ENCODE measurements at regions not wholly inside any gene's neighbourhood (a gene's known extent, or its start where the extent isn't known, plus 50 kb on each side); places are given as distances from the start of the nearest gene placed in this dataset.
A peak's percentile ranks its signal among the peaks of the same experiment; 100 is the strongest.

DNA sequence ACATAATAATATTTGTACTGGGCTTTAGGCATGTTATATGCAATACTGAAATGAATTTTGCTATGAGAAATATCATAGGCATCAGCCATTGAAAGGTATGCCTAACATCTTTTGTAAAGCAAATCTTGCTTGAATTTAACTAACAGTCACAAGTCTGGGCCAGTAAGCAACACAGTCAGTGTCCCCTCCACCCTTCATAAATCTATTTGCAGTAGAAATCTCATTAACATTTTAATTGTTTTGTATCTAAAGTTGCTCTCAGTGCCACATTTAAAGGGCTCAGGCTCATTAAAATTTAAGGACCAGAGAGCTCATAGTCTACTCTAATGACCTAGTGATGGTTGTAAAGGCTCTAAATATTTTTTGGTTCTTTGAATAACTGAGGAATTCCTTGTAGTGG is 167.2 kb upstream of the GOLIM4 start:
- no peak for DNase-seq
- in situ Hi-C loops (cut with MboI; ENCODE audit: low pct_unique_long_range_greater_than_20kb, low sequenced_read_pairs) = no loop called here

DNA sequence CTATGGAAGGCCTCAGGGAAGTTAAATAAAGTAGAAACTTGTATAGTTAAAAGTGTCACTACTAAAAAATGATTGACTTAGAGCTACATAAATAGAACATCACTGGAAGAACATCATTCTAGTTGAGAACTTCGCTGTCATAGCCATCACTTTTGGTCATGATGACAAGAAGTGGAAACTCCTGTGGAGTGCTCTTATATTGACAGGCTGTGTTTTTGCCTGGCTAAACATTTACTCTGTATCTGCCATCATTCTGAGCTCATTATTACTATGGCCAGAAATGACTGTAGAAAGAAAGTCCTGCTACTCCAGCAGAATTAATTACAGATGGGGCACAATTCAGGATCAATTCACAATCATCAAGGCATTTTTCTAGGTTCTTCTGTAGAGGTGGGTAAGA is 165.1 kb upstream of the GOLIM4 start:
- DNase-seq = no peak
- in situ Hi-C loops (cut with MboI; ENCODE audit: low pct_unique_long_range_greater_than_20kb, low sequenced_read_pairs) = no loop called here

DNA sequence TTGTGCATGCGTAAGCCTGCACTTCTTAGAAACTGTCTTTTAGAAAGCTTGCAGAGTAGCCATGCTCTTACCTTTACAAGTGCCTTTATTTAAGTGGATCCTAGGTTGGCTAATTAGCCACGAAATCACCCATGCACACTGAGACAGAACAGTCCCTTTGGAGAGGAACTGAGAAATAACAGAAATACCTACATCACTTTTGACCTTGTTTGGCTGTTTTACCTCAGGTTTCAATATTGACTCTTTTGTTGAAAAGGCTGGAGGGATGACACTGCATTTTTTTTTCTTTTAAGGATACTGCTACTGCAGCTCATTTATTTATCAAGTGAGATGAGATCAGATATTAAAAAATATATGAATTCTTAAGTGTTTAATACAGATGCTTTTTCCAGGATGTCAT is 155.6 kb upstream of the GOLIM4 start:
- in situ Hi-C loops (cut with MboI; ENCODE audit: low pct_unique_long_range_greater_than_20kb, low sequenced_read_pairs) = no loop called here
- DNase-seq = no peak

DNA sequence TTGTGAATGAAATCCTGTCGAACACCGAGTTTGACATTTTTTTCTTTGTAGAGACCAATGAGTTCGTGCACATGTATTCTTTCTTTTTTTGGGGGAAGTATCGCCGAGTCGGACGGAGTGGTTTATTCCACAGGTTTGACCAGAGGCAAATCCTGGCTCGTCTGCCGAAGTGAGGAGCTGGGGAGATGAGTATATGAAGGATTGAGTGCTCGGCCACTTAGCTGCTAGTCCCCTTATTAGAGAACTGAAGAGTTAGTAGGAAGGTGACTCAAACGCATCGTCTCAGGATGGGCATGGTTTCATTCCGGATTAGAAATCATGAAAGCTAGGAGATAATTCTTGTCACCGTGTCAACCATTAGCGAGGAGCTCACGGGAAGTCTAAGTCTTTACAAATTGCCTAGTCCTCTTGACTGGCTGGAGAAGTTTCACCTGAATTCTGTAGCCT is 154.7 kb upstream of the GOLIM4 start:
- in situ Hi-C loops (cut with MboI; ENCODE audit: low pct_unique_long_range_greater_than_20kb, low sequenced_read_pairs) = no loop called here
- DNase-seq = peak; percentile 3

DNA sequence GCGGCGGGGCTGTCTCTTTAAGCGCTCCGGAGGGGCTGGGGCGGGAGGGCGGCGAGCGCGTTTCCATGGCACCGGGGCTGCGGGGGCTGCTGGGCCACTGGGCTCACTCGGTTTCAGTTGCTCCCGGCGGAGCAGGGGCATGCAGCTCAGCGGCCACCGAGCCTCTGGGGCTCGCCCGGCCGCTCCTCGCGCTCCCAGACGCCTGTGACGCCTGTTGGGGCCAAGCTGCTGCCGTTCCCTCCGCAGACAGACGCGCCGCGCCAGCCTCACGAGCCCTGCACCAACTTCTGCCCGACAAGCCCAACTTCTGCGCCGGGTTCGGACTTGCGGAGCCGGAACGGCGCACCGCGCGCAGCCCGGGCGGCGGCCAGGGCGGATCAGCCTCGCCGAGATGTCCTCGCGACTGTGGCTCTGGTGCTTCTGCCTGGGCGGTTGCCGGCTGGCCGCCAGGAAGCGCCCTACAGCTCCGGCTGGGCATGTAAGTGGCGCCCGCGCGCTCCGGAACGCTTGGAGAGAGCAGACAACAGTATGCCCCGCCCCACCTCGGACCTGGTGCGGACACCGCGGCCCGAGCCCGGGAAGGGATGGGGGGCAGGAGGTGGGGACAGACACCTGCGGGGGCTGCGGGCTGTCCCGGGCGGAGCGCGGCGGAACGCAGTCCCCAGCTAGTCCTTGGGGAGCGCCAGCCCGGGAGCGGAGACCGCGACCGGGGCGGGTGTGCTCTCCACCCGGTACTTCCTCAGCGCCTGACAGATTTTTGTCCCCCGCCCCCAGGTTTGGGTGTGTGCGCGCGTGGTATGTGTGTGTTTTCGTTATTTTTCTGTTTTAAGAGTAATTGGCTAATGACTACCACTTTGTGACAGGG is 154.1 kb upstream of the GOLIM4 start:
- DNase-seq = peak; percentile 76
- in situ Hi-C loops (cut with MboI; ENCODE audit: low pct_unique_long_range_greater_than_20kb, low sequenced_read_pairs) = no loop called here

DNA sequence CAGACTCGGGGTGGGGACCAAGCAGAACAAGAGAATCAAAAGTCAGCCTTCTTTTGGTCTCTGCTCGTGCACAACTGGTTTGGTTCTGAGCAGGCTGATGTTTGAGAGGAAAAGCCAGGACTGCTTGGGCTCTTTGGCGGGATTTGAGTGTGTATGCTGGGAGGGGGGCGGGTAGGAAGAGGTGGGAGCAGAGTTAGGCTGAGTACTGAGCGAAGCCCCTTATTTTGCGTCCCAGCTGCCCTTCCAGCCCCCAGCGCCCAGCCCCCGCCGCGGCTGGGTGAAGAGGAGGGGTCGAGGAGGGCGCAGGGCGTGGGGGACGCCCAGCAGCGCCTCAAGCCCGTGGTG is 153.5 kb upstream of the GOLIM4 start:
- DNase-seq = peak; percentile 42
- in situ Hi-C loops (cut with MboI; ENCODE audit: low pct_unique_long_range_greater_than_20kb, low sequenced_read_pairs) = no loop called here

DNA sequence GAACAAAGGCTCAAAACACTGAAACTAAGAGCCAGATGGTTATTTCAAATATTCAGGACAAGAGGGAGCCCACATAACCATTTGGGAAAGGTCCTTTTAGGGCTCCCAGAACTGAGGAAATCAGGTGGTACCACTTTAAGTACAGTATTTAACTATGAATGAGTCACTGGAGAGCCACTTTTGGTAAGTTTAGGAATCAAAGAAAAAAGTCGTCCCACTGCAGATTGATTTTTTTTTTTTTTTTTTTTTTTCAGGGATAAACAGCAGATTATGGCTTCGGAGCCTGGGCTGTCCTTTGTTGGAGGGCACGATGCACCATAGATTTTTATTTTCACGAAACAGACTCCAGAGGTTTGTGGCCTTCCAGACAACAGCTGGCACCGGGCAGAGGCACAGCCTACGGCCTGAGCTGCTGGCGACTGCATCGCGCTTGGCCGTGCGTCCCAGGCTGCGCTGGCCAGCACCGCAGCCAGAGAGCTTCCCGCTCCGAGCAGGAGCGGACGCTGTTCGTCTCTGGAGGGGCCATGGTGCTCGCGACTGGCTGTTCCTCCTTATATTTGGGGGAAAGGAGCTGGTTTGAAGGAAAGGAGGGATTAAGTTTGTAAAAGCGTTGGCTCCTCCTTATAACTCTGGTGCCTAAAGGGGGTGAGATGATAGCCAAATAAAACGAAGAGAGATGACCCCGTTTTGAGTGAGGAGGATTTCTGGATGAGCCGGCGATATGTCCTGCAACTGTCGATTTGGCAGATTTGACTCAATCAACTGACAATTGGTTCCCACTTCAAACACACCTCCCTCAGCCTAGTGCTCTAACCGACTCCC is 152.9 kb upstream of the GOLIM4 start:
- peak; percentile 37 for DNase-seq
- in situ Hi-C loops (cut with MboI; ENCODE audit: low pct_unique_long_range_greater_than_20kb, low sequenced_read_pairs) = no loop called here

DNA sequence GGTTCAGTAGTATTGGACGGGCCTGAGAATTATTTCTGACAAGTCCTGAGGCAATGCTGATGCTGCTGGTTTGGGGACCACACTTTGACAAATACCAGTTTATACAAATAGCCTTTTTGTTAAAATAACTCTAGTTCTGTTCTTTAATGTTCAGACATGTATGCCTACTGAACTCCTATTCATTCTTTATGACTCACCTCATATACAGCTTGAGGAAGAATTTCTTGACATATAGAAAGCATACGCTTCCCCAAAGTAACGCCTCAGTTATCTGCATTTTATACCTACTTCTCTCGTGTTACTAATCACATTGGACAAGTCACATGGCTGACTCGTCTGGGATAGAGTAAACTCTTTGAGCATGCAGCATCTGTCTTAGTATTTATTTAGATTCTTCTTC is 145.4 kb upstream of the GOLIM4 start:
- in situ Hi-C loops (cut with MboI; ENCODE audit: low pct_unique_long_range_greater_than_20kb, low sequenced_read_pairs) = no loop called here
- no peak for DNase-seq

DNA sequence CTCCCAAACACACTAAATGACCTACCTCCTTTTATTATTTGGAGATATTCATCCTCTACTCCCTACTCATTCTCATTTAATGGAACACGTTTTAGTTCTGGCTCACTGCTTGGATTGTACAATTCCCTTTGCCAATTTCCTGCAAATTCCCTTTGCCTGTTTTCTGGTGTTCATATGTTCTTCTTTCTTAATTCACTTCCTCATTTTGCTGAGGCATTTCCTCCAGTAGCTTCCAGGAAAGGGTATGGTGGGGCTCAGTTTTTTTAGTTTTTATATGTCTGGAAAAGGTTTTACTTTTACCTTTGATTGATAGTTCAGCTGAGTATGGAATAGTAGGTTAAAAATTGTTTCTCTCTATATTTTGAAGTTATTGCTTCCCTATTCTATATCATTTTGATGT is 143.6 kb upstream of the GOLIM4 start:
- in situ Hi-C loops (cut with MboI; ENCODE audit: low pct_unique_long_range_greater_than_20kb, low sequenced_read_pairs) = no loop called here
- peak; percentile 8 for DNase-seq

DNA sequence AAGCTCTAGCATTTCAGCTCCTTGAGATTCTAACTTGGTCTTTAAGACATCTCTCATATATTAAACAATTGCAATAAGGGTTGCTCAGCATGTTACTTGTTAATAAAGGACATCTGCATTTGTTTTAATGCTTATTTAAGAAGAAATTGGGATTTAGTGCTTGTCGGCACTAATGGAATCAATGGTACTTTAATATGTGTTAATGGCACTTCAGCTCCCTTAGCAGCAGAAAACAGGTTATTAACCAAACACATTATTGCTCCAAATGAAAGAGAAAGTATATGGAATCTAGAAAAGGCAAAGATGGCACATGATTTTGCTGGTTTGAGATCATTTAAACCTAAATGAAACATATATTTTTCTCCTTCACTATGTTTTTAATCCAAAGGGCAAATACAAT is 137.3 kb upstream of the GOLIM4 start:
- in situ Hi-C loops (cut with MboI; ENCODE audit: low pct_unique_long_range_greater_than_20kb, low sequenced_read_pairs) = no loop called here
- DNase-seq = no peak

DNA sequence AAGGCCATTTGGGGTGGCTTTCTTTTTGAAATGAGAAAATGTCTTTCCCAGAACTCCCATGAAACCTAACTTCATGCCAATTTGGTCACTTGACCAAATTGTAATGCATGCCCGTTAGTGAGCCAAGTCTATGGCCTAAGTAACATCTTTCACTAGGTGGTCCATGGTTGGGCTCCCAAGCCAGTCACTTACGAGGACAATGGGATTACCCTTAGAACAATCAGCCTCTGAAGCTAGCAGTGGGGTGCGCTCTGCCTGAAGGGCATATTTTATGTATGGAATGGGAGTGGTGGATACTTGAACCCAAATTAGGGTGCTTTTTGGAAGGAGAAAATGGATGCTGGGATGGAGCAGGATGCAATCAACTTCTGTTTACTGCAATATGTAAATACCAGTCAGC is 127.4 kb upstream of the GOLIM4 start:
- no peak for DNase-seq
- in situ Hi-C loops (cut with MboI; ENCODE audit: low pct_unique_long_range_greater_than_20kb, low sequenced_read_pairs) = no loop called here

DNA sequence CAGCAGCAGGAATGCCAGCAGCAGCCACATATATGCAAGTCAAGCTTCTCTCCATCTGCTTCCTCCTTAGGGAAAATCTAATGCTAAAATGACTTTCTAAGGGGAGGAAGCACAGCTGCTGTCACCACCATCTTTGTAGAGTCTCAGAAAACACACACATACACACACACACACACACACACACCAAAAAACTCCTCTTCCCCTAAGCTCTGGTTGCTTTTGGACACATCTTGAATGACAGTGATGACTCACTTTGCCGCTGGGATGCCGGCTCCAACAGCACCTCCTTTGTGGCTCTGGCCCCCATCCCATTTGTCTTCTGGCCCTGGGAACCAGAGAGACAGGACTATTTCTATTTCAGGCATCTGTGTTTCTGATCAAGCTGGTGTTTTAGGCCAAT is 124.8 kb upstream of the GOLIM4 start:
- in situ Hi-C loops (cut with MboI; ENCODE audit: low pct_unique_long_range_greater_than_20kb, low sequenced_read_pairs) = no loop called here
- no peak for DNase-seq

DNA sequence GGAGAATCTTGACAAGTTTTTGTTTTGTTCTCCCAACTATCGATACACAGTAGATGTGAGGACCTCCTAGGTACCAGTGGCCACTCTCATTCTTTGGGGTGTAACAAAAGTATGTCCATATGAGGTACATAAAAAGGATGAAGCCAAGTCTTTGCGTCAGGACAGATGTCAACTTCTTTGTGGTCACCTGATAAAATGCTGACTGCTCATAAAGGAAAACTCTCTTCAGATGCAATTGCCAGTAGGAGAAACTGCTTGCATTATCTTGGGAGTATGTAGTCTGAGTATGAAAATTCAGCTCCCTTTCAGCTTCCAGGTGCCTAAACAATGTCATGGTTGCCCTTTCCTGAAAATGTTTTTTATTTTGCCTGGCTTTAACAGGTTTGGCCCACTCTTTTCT is 123.8 kb upstream of the GOLIM4 start:
- in situ Hi-C loops (cut with MboI; ENCODE audit: low pct_unique_long_range_greater_than_20kb, low sequenced_read_pairs) = no loop called here
- no peak for DNase-seq

DNA sequence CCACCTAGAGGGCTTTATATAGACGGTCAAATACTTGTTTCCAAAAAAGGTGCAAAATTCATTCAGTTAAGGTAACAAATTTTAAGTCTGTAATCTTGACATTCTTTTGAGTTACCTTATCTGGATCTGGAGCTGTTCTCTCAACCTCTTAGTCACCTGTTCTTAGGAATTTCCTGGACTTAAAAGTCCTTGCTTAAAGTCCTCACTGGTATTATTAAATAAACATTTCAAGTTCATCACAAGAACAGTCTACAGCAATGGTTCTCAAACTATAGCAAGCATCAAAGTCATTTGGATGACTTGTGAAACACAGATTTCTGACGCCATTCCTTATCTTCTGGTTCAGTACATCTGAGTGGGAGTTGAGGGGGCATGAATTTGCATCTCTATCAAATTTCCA is 122.9 kb upstream of the GOLIM4 start:
- DNase-seq = no peak
- in situ Hi-C loops (cut with MboI; ENCODE audit: low pct_unique_long_range_greater_than_20kb, low sequenced_read_pairs) = no loop called here

DNA sequence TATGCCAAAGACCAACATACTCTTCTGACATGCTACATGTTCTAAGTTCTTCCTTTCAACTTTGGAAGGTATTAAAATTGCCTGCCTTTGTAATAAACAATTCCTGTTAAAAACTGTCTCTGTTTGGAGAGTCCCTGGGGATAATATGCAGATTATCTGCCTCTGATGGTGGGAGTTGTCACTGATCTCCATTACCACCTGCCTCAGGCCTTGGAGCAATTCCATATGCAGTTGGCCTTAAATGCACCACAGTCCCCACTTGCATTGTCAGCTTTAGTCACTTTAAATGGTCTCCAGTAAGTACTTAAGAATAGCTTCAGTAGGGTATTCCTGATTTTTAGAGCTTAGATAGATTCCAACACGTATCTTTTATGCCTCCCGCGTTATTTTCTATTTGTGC is 121.1 kb upstream of the GOLIM4 start:
- in situ Hi-C loops (cut with MboI; ENCODE audit: low pct_unique_long_range_greater_than_20kb, low sequenced_read_pairs) = no loop called here
- DNase-seq = no peak

DNA sequence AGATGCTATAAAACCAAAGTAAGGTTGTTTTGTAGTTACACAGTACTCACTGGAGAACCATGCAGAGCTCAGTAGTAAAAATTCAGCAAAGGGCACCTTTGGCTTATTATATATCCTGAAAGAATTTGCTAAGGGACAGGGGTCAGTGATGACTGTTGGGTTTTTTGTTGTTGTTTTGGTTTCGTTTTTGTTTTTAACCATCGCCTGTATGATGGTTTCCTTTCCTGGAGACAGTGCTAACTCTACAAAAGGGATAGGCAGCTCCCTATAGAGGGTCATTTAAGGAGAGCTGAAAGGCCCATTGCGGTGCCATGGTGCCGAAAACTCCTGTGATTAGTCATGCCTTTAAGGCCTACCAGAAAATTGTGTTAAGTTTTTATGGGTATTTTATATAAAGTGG is 118.2 kb upstream of the GOLIM4 start:
- in situ Hi-C loops (cut with MboI; ENCODE audit: low pct_unique_long_range_greater_than_20kb, low sequenced_read_pairs) = no loop called here
- no peak for DNase-seq

DNA sequence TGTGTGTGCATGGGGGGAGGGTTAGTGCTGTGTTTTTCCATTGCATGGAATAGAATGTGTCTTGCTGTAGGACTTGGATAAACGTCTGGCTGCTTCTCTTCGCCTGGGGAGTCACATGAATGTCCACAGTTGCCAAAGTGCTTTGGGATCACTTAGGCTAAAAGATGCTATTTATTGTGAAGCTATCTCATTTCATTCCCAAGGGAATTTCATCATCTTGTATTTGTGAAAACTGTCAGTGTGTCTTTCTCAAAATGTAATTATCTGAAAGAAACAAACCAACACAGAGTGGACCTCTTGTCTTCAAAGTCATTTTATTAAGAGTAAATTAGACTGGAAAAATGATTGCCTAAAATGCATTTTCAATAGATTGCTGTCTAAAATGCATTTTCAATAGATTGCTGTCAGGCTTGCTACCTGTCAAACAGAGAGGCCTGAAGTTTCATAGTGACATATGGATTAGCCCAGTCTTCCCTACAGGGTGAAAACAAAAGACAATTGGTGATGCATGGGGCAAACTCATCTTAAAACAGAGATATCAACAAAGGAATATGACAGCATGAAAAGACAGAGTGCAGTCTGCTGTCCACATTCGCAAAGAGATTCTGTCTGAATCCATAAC is 117.1 kb upstream of the GOLIM4 start:
- no peak for DNase-seq
- in situ Hi-C loops (cut with MboI; ENCODE audit: low pct_unique_long_range_greater_than_20kb, low sequenced_read_pairs) = no loop called here

DNA sequence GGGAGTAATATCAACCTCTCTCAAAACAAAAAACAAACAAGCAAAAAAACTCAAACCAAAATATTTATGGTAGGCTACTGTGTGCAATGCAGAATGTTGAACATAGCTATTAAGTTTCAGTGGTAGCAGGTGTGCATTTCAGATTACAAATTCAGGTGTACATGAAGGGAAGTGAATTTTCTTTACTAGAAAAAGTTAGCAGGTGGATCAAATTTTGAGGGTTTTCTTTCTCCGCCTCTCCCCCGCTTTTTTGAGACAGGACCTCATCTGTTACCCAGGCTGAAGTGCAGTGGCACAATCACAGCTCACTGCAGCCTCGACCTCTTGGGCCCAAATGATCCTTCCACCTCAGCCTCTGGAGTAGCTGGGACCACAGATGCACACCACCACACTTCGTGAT is 109.7 kb upstream of the GOLIM4 start:
- in situ Hi-C loops (cut with MboI; ENCODE audit: low pct_unique_long_range_greater_than_20kb, low sequenced_read_pairs) = no loop called here
- no peak for DNase-seq

DNA sequence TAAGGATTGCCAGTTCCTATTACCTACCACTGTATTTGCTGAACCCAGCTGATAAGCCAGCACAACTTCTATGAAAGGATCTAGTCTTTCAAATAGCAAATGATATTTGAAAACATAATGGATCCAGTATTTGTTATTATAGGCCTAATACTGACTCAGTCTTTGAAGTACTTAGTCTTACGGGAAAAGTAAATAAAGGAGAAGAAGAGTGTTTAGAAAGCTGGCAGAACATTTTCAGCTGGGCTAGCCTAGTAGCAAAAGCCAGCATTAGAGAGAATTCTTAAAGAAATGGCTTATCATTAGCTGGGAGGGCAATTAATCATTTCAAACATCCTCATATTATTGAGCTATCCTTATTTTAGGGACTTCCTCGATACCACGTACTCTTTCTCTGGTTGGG is 101.4 kb upstream of the GOLIM4 start:
- in situ Hi-C loops (cut with MboI; ENCODE audit: low pct_unique_long_range_greater_than_20kb, low sequenced_read_pairs) = no loop called here
- DNase-seq = no peak

DNA sequence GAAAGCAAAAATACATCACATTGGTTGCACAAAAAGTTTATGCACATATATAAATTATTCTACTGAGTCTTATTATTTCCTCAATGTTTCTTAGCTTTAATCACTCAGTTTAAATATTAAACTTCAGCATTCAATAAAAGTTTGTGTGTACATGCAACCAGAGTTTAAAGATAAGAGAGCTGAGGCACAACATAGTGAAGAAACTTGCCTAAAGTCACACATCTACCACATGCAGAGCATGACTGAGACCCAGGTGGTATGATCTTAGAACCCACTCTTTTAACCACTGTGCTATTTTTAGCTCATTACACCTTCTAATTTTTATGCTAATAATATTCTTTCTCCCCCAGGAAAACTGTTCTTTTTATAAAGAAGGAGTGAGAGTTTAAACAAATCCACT is 96.1 kb upstream of the GOLIM4 start:
- no peak for DNase-seq
- in situ Hi-C loops (cut with MboI; ENCODE audit: low pct_unique_long_range_greater_than_20kb, low sequenced_read_pairs) = no loop called here
